HG03196 (cell line): ENCODE measurements at regions not wholly inside any gene's neighbourhood (a gene's known extent, or its start where the extent isn't known, plus 50 kb on each side); places are given as distances from the start of the nearest gene placed in this dataset.

Experiments used
- ATAC-seq: cut with Tn5 transposase; IDR thresholded peaks from one replicate; pipeline ENCODE4 v1.9.1; 2021; ENCODE audit not compliant: unreplicated experiment

DNA sequence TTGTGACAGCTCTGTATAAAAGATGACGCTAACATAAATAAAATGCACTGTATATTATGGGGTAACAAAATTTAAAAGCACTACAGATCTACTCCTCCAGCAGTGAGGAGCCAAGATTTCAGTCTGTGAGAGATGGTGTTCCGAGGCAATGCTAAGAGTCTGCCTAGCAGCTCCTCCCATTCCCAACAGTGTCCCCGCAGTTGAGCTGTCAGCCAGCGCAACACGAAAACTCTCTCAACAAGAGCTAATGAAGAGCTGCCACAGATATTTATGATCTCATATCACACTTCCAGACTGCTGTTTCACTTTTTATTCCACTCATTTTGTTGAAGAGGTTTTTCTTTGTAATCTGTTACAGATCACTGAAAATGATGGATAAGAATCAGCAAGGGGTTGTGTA is 53.9 kb upstream of the ESRRG start:
- no peak for ATAC-seq
